A673 (cell line): ENCODE measurements at regions not wholly inside any gene's neighbourhood (a gene's known extent, or its start where the extent isn't known, plus 50 kb on each side); places are given as distances from the start of the nearest gene placed in this dataset.

ENCODE experiments used
- CTCF ChIP-seq: fragments of 300-800, 200-600 bp; sonication (generic); conservative IDR thresholded peaks from 2 replicates; pipeline ENCODE4 v1.5.1; 2017; ENCODE audit warnings: low read depth, mild to moderate bottlenecking, antibody characterized with exemption, low read length, moderate library complexity, mixed read lengths
- EZH2 ChIP-seq: fragments of 200-600 bp; sonication (generic); IDR thresholded peaks from 2 replicates; pipeline ENCODE4 v1.6.1; 2017; ENCODE audit warnings: borderline replicate concordance, low read depth, mild to moderate bottlenecking, mixed read lengths, antibody characterized with exemption, low read length; ENCODE audit not compliant: poor library complexity, severe bottlenecking

- TF ChIP-seq CTCF, result no peak
- no peak for TF ChIP-seq EZH2
These were observed 97.2 kb downstream of the BLTP1 start for GRCh38 chr4:122249357-122249756.
